AG04449 (cell line): ENCODE measurements at regions not wholly inside any gene's neighbourhood (a gene's known extent, or its start where the extent isn't known, plus 50 kb on each side); places are given as distances from the start of the nearest gene placed in this dataset.
"Not testable (repeated sequence)": the region's sequence is repeated elsewhere in the genome, so short reads cannot be mapped to it uniquely, and the experiment has no call there.

Experiments used
- CTCF ChIA-PET: fragments of 350-600 bp; formaldehyde crosslinking; extraction: SDS; loops from one replicate; lab custom pipeline; 2021; ENCODE audit warnings: antibody characterized with exemption; lab: Yijun Ruan, JAX
- POLR2A ChIA-PET: fragments of 400-600, 350-600 bp; formaldehyde crosslinking; extraction: SDS; loops from one replicate; lab custom pipeline; 2020; ENCODE audit warnings: antibody characterized with exemption, inconsistent platforms; lab: Yijun Ruan, JAX
- DNase-seq: peaks from one replicate; pipeline ENCODE4 v3.0.0-alpha.2; 2010; ENCODE audit warnings: low read depth, low spot score
- H3K4me3 ChIP-seq: 2 replicates; pipeline ENCODE4 v1.5.1; 2011; ENCODE audit warnings: low read depth, mild to moderate bottlenecking, control low read depth, low read length
- CTCF ChIP-seq: IDR thresholded peaks from one replicate; pipeline ENCODE4 v1.5.1; 2011; ENCODE audit warnings: mild to moderate bottlenecking, moderate library complexity, low read length, control low read depth, inconsistent platforms; ENCODE audit not compliant: insufficient read depth; ENCODE audit errors: missing control alignments

GRCh38 chrX:107325467-107325866 is 119.1 kb downstream of the DNAAF6 start:
- DNase-seq = no peak
- ChIA-PET POLR2A (no interaction called here), CTCF (interaction anchor here (0.7 to 1.4 kb wide), 2 partner anchors 53 to 431 kb away, joined by 3 to 4 read pairs; no protein-coding TSS in a partner anchor)
- no peak overlapping the region for H3K4me3 ChIP-seq
- no peak for TF ChIP-seq CTCF

DNA sequence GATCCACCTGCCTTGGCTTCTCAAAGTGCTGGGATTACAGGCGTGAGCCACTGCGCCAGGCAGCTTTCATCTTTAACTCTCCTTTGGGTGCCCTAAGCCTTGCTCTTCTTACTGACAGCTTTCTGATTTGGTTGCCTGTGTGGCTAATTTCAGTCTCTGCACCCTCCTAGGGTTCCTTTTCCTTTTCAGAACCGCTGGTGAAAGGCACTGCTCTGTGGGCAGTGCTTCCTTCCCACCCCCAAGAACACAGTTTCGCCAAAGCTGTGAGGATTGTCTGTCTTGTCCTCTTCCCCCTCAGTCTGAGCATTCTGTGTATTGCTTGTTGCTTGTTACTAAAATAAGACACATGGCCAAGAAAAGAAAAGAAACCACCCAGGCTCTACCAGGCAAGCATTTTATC is 101.4 kb upstream of the FRMPD3 start:
- no peak overlapping the region for H3K4me3 ChIP-seq
- TF ChIP-seq CTCF = no peak
- CTCF ChIA-PET = no interaction called here
- POLR2A ChIA-PET = no interaction called here
- DNase-seq = no peak

DNA sequence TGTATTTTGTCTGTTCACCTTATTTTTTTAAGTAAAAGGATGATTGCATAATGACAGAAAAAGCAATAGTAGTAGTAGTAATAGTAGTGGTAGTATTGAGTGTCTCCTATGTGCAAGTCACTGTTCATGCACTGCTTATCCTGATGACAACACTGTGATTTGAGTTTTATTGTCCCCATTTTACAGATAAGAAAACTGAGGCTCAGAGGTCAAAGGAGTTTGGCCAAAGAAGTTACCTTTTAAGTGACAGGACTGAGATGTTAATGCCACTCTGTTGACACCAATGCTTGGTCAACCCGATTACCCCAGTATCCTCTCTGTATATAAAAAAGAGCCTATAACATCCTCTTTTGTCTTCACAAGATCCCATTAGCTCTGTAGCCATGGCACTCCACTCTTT is 100.5 kb upstream of the FRMPD3 start:
- POLR2A ChIA-PET = no interaction called here

GRCh38 chrX:107355533-107355932 is 93.9 kb upstream of the FRMPD3 start:
- CTCF ChIA-PET = no interaction called here
- POLR2A ChIA-PET = no interaction called here

More for the DNA sequence above, 100.5 kb upstream of the FRMPD3 start:
- no peak overlapping the region for H3K4me3 ChIP-seq
- TF ChIP-seq CTCF = no peak
- CTCF ChIA-PET = no interaction called here
- no peak for DNase-seq

DNA sequence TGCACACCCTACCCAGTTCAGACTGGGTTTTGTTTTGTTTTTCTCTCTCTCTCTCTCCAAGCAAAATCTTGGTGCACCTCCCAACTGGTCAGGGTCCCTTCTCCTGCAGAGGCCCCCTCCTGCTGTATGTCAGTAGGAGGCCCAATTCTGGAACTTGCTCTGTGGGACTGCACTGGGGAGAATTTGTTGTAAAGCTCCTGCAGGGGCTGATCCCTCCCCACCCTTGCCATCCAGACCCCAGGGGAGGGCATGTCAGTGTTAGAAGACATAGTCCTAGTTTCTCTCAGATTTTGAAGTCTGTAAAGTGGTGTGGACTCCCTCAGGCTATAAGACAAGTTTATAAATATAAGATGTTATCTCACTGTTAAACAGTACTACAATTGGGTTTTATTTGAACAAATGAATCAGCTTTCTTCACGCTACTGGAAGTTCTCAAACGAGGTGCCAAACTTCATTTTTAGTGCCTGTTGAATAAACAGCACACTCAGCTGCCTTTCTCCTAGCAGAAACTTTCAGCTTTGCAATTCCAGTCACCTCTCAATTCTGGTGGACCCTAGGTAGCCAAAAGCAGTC is 88.6 kb upstream of the FRMPD3 start:
- ChIA-PET CTCF (no interaction called here), POLR2A (no interaction called here)
- H3K4me3 ChIP-seq = no peak overlapping the region
- DNase-seq = no peak
- TF ChIP-seq CTCF = no peak

More at GRCh38 chrX:107355533-107355932, 93.9 kb upstream of the FRMPD3 start:
- DNase-seq = no peak
- TF ChIP-seq CTCF = no peak
- H3K4me3 ChIP-seq = no peak overlapping the region

DNA sequence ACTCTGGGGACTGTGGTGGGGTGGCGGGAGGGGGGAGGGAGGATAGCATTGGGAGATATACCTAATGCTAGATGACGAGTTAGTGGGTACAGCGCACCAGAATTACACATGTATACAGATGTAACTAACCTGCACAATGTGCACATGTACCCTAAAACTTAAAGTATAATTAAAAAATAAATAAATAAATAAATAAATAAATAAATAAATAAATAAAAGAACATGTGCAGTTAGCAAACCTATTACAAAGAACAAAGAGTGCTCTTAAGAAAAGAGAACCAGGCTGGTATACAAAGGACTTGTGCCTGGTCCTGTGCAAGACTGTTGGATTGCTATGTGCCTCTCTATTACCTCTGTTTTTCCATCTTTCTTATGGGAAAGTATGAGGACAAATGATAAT is 79.3 kb upstream of the FRMPD3 start:
- CTCF ChIA-PET, POLR2A ChIA-PET, DNase-seq, H3K4me3 ChIP-seq: not testable (repeated sequence)

GRCh38 chrX:107374132-107374531 is 75.3 kb upstream of the FRMPD3 start:
- CTCF ChIA-PET = no interaction called here

More at GRCh38 chrX:107374132-107374531, 75.3 kb upstream of the FRMPD3 start:
- H3K4me3 ChIP-seq = no peak overlapping the region
- TF ChIP-seq CTCF = no peak
- POLR2A ChIA-PET = no interaction called here
- DNase-seq = no peak
